ENCODE measurements at regions not wholly inside any gene's neighbourhood (a gene's known extent, or its start where the extent isn't known, plus 50 kb on each side); places are given as distances from the start of the nearest gene placed in this dataset.

- Histone ChIP-seq H2AFZ (no peak overlapping the region), H3K4me3 (no peak overlapping the region), H3K27me3 (no peaks in the 10 kb centered on the region), H3K36me3 (replicated peaks; ENCODE audit: insufficient read depth, low read depth) (no peaks in the 10 kb centered on the region), H3K4me2 (no peak overlapping the region), H3K9me2 (replicated peaks; ENCODE audit: insufficient read depth) (no peaks in the 10 kb centered on the region), H3K79me2 (no peaks in the 10 kb centered on the region), H3K4me1 (ENCODE audit: insufficient read depth) (no peaks in the 10 kb centered on the region), H3K9me3 (ENCODE audit: low read depth) (no peaks in the 10 kb centered on the region), H4K20me1 (ENCODE audit: insufficient read depth, poor library complexity, severe bottlenecking) (no peaks in the 10 kb centered on the region), H3K27ac (no peak overlapping the region)
- WGBS (ENCODE audit: low lambda C conversion rate, missing lambda C conversion rate) = 85% methylated on average over 2 of the region's 2 CpGs
- no peak for DNase-seq (ENCODE audit: low spot score)
- TF ChIP-seq CTCF (IDR thresholded peaks at IDR 0.05; ENCODE audit: poor library complexity) (no peak), EZH2phosphoT487 (IDR thresholded peaks at IDR 0.05; ENCODE audit: low read depth, severe bottlenecking, unreplicated experiment) (no peak), EZH2 (IDR thresholded peaks at IDR 0.05; ENCODE audit: borderline replicate concordance) (no peak)
Observed at GRCh38 chr10:65430979-65431378, 1494.9 kb upstream of the LRRTM3 start.

GRCh38 chr10:65470986-65471385, 1454.8 kb upstream of the LRRTM3 start:
- H3K4me1 ChIP-seq (ENCODE audit: insufficient read depth) = no peaks in the 10 kb centered on the region
- no peaks in the 10 kb centered on the region for H4K20me1 ChIP-seq (ENCODE audit: insufficient read depth, poor library complexity, severe bottlenecking)
- no peaks in the 10 kb centered on the region for H3K9me2 ChIP-seq (replicated peaks; ENCODE audit: insufficient read depth)
- no peak overlapping the region for H2AFZ ChIP-seq
- H3K27ac ChIP-seq = no peak overlapping the region
- H3K4me2 ChIP-seq = no peak overlapping the region
- no peaks in the 10 kb centered on the region for H3K27me3 ChIP-seq
- no peaks in the 10 kb centered on the region for H3K9me3 ChIP-seq (ENCODE audit: low read depth)
- no peak overlapping the region for H3K4me3 ChIP-seq
- H3K36me3 ChIP-seq (replicated peaks; ENCODE audit: insufficient read depth, low read depth) = no peaks in the 10 kb centered on the region
- no peak for DNase-seq (ENCODE audit: low spot score)
- no peak for TF ChIP-seq EZH2phosphoT487 (IDR thresholded peaks at IDR 0.05; ENCODE audit: low read depth, severe bottlenecking, unreplicated experiment)
- no peak for TF ChIP-seq CTCF (IDR thresholded peaks at IDR 0.05; ENCODE audit: poor library complexity)
- no peak for TF ChIP-seq EZH2 (IDR thresholded peaks at IDR 0.05; ENCODE audit: borderline replicate concordance)
- H3K79me2 ChIP-seq = no peaks in the 10 kb centered on the region

- Histone ChIP-seq H2AFZ (no peak overlapping the region), H4K20me1 (ENCODE audit: insufficient read depth, poor library complexity, severe bottlenecking) (no peaks in the 10 kb centered on the region), H3K27ac (no peak overlapping the region), H3K9me3 (ENCODE audit: low read depth) (no peaks in the 10 kb centered on the region), H3K4me1 (ENCODE audit: insufficient read depth) (no peaks in the 10 kb centered on the region), H3K4me3 (no peak overlapping the region), H3K9me2 (replicated peaks; ENCODE audit: insufficient read depth) (no peaks in the 10 kb centered on the region), H3K36me3 (replicated peaks; ENCODE audit: insufficient read depth, low read depth) (no peaks in the 10 kb centered on the region), H3K27me3 (no peaks in the 10 kb centered on the region), H3K4me2 (no peak overlapping the region), H3K79me2 (no peaks in the 10 kb centered on the region)
- TF ChIP-seq CTCF (IDR thresholded peaks at IDR 0.05; ENCODE audit: poor library complexity) = no peak
- TF ChIP-seq EZH2 (IDR thresholded peaks at IDR 0.05; ENCODE audit: borderline replicate concordance) = no peak
- no peak for TF ChIP-seq EZH2phosphoT487 (IDR thresholded peaks at IDR 0.05; ENCODE audit: low read depth, severe bottlenecking, unreplicated experiment)
- DNase-seq (ENCODE audit: low spot score) = no peak
- 80% methylated on average over 2 of the region's 2 CpGs for WGBS (ENCODE audit: low lambda C conversion rate, missing lambda C conversion rate)
Observed at GRCh38 chr10:65482848-65483247, 1443.0 kb upstream of the LRRTM3 start.

DNA sequence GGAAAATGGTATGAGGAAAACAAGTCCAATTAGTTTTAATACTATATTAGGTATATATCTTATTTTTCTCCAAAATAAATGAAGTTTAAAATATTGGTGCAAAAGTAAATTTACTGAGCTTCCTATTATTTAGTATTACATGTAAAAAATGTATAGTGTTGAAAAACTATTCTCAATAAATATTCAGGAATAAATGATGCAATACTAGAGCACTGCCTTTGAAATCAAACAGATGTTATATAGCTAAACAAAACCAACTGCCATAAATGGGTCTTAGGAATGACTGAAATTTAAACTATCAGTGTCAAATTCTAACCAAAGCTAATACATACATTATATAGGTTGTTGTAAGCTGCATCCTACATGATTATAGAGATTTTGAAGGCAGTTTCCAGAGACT, 1434.0 kb upstream of the LRRTM3 start:
- Histone ChIP-seq H3K9me2 (replicated peaks; ENCODE audit: insufficient read depth) (no peaks in the 10 kb centered on the region), H4K20me1 (ENCODE audit: insufficient read depth, poor library complexity, severe bottlenecking) (no peaks in the 10 kb centered on the region), H3K36me3 (replicated peaks; ENCODE audit: insufficient read depth, low read depth) (no peaks in the 10 kb centered on the region)

More for the DNA sequence above, 1434.0 kb upstream of the LRRTM3 start:
- Histone ChIP-seq H3K4me3 (no peak overlapping the region), H3K27me3 (no peaks in the 10 kb centered on the region), H3K4me1 (ENCODE audit: insufficient read depth) (peaks cover 3% of the 10 kb centered on the region), H3K9me3 (ENCODE audit: low read depth) (no peaks in the 10 kb centered on the region), H3K4me2 (no peak overlapping the region), H2AFZ (peak overlapping the region; percentile 8), H3K79me2 (no peaks in the 10 kb centered on the region), H3K27ac (no peak overlapping the region)
- DNase-seq (ENCODE audit: low spot score) = no peak
- TF ChIP-seq EZH2phosphoT487 (IDR thresholded peaks at IDR 0.05; ENCODE audit: low read depth, severe bottlenecking, unreplicated experiment) (no peak), CTCF (IDR thresholded peaks at IDR 0.05; ENCODE audit: poor library complexity) (no peak), EZH2 (IDR thresholded peaks at IDR 0.05; ENCODE audit: borderline replicate concordance) (no peak)

All from hepatocyte (in vitro differentiated cells).